Omental fat pad (tissue), 3 donors: ENCODE measurements at regions not wholly inside any gene's neighbourhood (a gene's known extent, or its start where the extent isn't known, plus 50 kb on each side); places are given as distances from the start of the nearest gene placed in this dataset.

ENCODE experiments used
- ATAC-seq: fragments of 150-250 bp; one replicate; pipeline ENCODE4 v1.9.1; 2016; ENCODE audit warnings: mild to moderate bottlenecking, moderate library complexity; ENCODE audit not compliant: low FRiP score
- DNase-seq: peaks from one replicate; pipeline ENCODE4 v3.0.0-alpha.2; 2019; ENCODE audit warnings: low spot score
- TF ChIP-seq, protein P1 (sequence below), 3 donors: fragments of 450-650 bp; IDR thresholded peaks; one replicate each; pipeline ENCODE4 v1.5.1; 2016 to 2017; ENCODE audit warnings: antibody characterized with exemption in 3 of 3, mild to moderate bottlenecking in 3 of 3, moderate library complexity in 2 of 3

DNA sequence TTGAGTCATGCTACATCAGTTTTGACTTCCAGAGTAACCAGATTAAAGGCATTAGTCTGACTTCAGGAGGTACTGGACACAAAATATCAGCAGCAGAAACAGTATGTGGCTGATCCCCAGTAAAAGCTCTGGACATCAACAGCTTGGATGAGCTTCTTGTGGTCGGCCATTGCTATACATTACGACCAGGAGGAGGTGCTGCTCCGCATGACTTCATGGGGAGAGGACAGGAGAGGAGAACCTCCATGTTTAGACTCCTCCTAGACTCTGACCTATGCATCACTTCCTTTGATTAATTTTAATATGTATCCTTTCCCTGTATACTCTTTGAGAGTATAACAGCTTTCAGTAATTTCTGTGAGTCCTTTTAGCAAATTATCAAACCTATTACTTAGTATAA lies 285.6 kb upstream of the ARHGEF26 start:
- ATAC-seq (no peak), DNase-seq (no peak)
- TF ChIP-seq, protein P1, sequence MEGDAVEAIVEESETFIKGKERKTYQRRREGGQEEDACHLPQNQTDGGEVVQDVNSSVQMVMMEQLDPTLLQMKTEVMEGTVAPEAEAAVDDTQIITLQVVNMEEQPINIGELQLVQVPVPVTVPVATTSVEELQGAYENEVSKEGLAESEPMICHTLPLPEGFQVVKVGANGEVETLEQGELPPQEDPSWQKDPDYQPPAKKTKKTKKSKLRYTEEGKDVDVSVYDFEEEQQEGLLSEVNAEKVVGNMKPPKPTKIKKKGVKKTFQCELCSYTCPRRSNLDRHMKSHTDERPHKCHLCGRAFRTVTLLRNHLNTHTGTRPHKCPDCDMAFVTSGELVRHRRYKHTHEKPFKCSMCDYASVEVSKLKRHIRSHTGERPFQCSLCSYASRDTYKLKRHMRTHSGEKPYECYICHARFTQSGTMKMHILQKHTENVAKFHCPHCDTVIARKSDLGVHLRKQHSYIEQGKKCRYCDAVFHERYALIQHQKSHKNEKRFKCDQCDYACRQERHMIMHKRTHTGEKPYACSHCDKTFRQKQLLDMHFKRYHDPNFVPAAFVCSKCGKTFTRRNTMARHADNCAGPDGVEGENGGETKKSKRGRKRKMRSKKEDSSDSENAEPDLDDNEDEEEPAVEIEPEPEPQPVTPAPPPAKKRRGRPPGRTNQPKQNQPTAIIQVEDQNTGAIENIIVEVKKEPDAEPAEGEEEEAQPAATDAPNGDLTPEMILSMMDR (IDR thresholded peaks at IDR 0.05) = no peak

DNA sequence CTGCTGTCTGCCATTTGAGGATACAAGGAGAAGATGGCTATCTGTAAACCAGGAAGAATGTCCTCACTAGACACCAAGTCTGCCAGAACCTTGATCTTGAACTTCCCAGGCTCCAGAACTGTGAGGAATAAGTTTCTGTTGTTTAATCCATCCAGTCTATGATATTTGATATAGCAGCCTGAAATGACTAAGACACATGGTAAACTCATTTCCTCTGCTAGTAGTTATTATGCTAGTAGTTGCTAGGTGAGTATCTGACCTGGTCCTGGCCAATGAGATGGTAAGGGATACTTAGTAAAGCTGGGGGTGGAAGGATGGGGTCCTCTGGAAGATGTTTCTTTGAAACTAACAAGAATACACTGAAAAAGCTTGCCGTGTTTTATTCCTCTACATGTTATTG lies 280.7 kb upstream of the ARHGEF26 start:
- ATAC-seq (no peak), DNase-seq (no peak)
- TF ChIP-seq, protein P1 (IDR thresholded peaks at IDR 0.05) = no peak

DNA sequence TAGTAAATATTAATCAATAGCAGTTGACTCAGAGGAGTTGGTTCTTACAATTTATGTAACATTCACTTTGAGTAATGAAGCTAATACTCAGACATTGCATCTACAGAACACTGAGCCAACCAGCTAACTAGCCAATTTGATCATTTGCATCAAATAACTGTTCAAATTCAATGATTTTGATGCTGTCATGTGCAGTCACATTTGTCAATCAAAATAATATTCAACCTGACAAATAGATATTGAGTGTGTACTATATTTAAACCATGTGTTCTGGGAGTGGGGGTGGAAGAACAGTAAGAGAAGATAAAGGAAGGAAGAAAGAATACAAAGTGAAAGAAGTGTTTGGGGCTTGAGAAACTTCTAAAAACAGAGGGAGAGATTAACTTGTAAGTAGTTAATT lies 277.2 kb upstream of the ARHGEF26 start:
- no peak for DNase-seq
- TF ChIP-seq, protein P1 (IDR thresholded peaks at IDR 0.05) = no peak

DNA sequence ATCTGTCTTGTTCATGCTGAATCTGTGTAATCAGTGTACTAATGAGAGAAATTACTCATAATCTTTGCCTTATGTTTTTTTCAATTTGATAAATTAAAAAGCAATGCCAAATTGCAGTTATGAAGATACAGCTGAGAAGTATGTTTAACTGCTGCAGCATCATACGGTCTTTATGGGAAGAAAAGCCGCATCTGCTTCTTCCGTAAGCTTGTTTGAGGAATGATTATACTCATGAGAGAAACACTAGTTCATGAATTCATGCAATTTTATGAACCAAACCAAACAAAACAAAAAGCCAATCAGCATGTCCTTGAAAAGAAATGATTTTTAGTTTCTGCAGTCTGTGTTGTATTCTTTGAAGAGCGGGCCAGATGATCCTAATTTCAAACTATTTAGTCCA lies 275.9 kb upstream of the ARHGEF26 start:
- DNase-seq (no peak), ATAC-seq (no peak)
- TF ChIP-seq, protein P1 (IDR thresholded peaks at IDR 0.05) = no peak

More for the DNA sequence above, 277.2 kb upstream of the ARHGEF26 start:
- no peak for ATAC-seq

DNA sequence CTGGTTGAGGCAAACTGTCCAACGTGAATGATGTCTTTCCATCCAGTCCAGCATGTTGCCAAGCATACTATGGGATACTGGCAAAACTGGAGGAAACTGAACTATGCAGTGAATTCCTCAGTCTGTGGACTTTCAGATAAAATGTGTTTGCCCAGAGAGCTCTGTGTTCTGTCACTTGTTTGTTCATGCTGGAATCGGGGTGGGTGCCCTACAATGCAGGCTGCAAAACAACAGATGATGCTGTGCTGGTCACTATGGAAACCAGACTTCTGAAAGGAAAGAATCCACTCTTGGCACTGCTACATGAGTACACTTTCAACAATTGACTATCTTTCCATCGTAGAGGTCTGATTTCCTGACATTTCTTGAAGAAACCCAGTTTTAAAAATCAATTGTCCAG lies 272.5 kb upstream of the ARHGEF26 start:
- ATAC-seq = no peak
- DNase-seq = no peak
- TF ChIP-seq, protein P1 (IDR thresholded peaks at IDR 0.05) = no peak

DNA sequence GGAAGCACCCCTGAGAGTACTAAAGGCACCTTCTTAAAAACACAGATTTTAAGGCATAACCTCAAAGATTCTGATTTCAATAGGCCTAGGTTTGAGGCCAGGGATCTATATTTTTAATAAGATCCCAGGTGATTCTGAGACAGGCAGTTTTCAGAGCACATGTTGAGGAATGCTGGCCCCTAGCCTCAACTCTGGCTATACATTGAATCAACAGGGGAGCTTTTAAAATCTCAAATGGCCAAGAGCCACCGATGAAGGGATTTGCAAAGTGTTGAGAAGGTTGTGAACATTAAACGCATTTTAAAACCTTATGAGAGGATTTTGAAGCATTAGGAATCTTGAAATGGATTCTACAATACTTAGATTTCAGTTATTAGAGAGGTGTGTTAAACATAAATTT lies 268.8 kb upstream of the ARHGEF26 start:
- DNase-seq = no peak
- TF ChIP-seq, protein P1 (IDR thresholded peaks at IDR 0.05) = no peak
- no peak for ATAC-seq

DNA sequence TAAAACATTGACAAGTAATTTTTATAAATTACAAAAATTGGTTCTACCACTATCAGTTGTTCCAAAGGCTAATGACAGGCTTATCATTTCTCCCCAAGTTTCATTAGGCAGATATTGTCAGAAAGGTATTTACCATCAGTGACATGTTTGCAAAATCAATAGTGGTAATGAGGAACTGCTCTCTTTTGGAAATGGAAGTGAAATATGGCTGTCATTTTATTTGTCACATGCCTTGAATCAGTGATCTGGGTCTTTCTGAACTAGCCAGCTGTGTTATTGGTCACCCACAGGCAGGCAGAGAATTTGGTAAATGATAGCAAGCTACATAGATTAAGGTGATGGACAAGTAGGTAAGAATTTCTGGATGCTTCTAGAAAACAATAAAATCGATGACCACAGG lies 268.0 kb upstream of the ARHGEF26 start:
- TF ChIP-seq, protein P1 (IDR thresholded peaks at IDR 0.05) = no peak
- no peak for DNase-seq
- ATAC-seq = no peak
